GM18517 (cell line): ENCODE measurements at regions not wholly inside any gene's neighbourhood (a gene's known extent, or its start where the extent isn't known, plus 50 kb on each side); places are given as distances from the start of the nearest gene placed in this dataset.

Source experiments
- ATAC-seq: cut with Tn5 transposase; IDR thresholded peaks from one replicate; pipeline ENCODE4 v1.9.1; 2021; ENCODE audit warnings: mild to moderate bottlenecking, moderate library complexity; ENCODE audit not compliant: unreplicated experiment

- no peak for ATAC-seq
Measured at GRCh38 chr3:69579306-69580041, 159.8 kb upstream of the MITF start.

- ATAC-seq, result no peak
Measured at GRCh38 chr3:69569520-69569919, 169.7 kb upstream of the MITF start.

- ATAC-seq, result no peak
Measured at GRCh38 chr3:69568951-69569350, 170.3 kb upstream of the MITF start.

GRCh38 chr3:69568458-69568857, 170.8 kb upstream of the MITF start:
- ATAC-seq, result no peak

- no peak for ATAC-seq
Measured at GRCh38 chr3:69567710-69568052, 171.6 kb upstream of the MITF start.

- ATAC-seq, result no peak
Measured at GRCh38 chr3:69567023-69567709, 172.1 kb upstream of the MITF start.

GRCh38 chr3:69566275-69566674, 173.0 kb upstream of the MITF start:
- no peak for ATAC-seq

GRCh38 chr3:69565316-69565715, 173.9 kb upstream of the MITF start:
- no peak for ATAC-seq

- no peak for ATAC-seq
Measured at GRCh38 chr3:69563981-69564380, 175.3 kb upstream of the MITF start.

GRCh38 chr3:69563151-69563550, 176.1 kb upstream of the MITF start:
- no peak for ATAC-seq

GRCh38 chr3:69562020-69562419, 176.1 kb upstream of the FRMD4B start:
- ATAC-seq, result no peak

- no peak for ATAC-seq
Measured at GRCh38 chr3:69560818-69561217, 174.9 kb upstream of the FRMD4B start.

GRCh38 chr3:69560116-69560515, 174.2 kb upstream of the FRMD4B start:
- no peak for ATAC-seq

GRCh38 chr3:69558912-69559311, 173.0 kb upstream of the FRMD4B start:
- ATAC-seq, result no peak

- ATAC-seq, result no peak
Measured at GRCh38 chr3:69554576-69554975, 168.7 kb upstream of the FRMD4B start.

- ATAC-seq, result no peak
Measured at GRCh38 chr3:69553888-69554287, 168.0 kb upstream of the FRMD4B start.

GRCh38 chr3:69547461-69547880, 161.6 kb upstream of the FRMD4B start:
- ATAC-seq, result no peak

- no peak for ATAC-seq
Measured at GRCh38 chr3:69542805-69543429, 157.0 kb upstream of the FRMD4B start.

- no peak for ATAC-seq
Measured at GRCh38 chr3:69542089-69542804, 156.4 kb upstream of the FRMD4B start.

GRCh38 chr3:69541711-69542088, 155.8 kb upstream of the FRMD4B start:
- ATAC-seq, result no peak

GRCh38 chr3:69540706-69541581, 155.1 kb upstream of the FRMD4B start:
- ATAC-seq, result no peak
